ENCODE measurements at regions not wholly inside any gene's neighbourhood (a gene's known extent, or its start where the extent isn't known, plus 50 kb on each side); places are given as distances from the start of the nearest gene placed in this dataset.

DNA sequence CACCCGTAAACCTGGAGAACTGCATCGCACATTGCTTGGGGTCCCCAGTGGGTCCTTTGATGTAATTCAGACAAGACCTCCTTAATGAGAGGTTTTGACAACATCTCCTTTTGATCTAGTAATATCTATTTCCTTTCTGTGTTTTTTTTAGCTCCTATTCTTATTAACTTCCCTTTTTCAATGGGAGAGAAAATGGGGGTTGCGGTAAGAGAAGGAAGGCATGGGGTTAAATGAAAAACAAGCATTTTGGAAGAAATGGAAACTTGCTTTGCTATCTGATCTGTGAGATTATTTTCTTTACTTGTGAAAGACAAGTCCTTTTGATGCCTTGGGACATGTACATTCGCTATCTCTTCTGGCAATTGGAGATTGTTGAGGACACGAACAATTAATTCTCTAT is 418.6 kb upstream of the MAN1A1 start:
- CTCF ChIA-PET (ENCODE audit: low intra/inter-chr PET ratio, low total read pairs): no interaction called here

More for the DNA sequence above, 418.6 kb upstream of the MAN1A1 start:
- DNase-seq (ENCODE audit: low spot score) (no peak), ATAC-seq (no peak), FAIRE-seq (no peak)
- H3K4me2 ChIP-seq (ENCODE audit: low read depth, low read length): no peak overlapping the region
- no peaks in the 10 kb centered on the region for H4K20me1 ChIP-seq (ENCODE audit: insufficient read depth, low read length)
- no peaks in the 10 kb centered on the region for H3K4me1 ChIP-seq (ENCODE audit: insufficient read depth, low read length)
- BruUV-seq (replicated peaks): no TSS peak
- no peak overlapping the region for H3K9ac ChIP-seq (ENCODE audit: insufficient read depth, low read depth, low read length)
- WGBS (ENCODE audit: low lambda C conversion rate): 22% methylated on average over 5 of the region's 5 CpGs
- no peaks in the 10 kb centered on the region for H3K36me3 ChIP-seq (replicated peaks in 1 of 2; ENCODE audit: control insufficient read depth in 1 of 2, insufficient read depth in 2 of 2, low read length in 2 of 2)
- no peak overlapping the region for H3K4me3 ChIP-seq (replicated peaks in 1 of 3; ENCODE audit: insufficient read depth in 1 of 3, low read depth in 2 of 3, low read length in 3 of 3)
- H2AFZ ChIP-seq (ENCODE audit: low read length): no peak overlapping the region
- H3K79me2 ChIP-seq (ENCODE audit: insufficient read depth, low read length): no peaks in the 10 kb centered on the region
- H3K9me3 ChIP-seq (ENCODE audit: low read length): no peaks in the 10 kb centered on the region
- no peaks in the 10 kb centered on the region; a peak in 1 of 5 replicates for H3K27me3 ChIP-seq (ENCODE audit: control insufficient read depth in 1 of 2, insufficient read depth in 2 of 2, low read length in 2 of 2)
- TF ChIP-seq ZBTB7A (CRISPR knock-in tag; IDR thresholded peaks at IDR 0.05): no peak
- TF ChIP-seq, protein P1, sequence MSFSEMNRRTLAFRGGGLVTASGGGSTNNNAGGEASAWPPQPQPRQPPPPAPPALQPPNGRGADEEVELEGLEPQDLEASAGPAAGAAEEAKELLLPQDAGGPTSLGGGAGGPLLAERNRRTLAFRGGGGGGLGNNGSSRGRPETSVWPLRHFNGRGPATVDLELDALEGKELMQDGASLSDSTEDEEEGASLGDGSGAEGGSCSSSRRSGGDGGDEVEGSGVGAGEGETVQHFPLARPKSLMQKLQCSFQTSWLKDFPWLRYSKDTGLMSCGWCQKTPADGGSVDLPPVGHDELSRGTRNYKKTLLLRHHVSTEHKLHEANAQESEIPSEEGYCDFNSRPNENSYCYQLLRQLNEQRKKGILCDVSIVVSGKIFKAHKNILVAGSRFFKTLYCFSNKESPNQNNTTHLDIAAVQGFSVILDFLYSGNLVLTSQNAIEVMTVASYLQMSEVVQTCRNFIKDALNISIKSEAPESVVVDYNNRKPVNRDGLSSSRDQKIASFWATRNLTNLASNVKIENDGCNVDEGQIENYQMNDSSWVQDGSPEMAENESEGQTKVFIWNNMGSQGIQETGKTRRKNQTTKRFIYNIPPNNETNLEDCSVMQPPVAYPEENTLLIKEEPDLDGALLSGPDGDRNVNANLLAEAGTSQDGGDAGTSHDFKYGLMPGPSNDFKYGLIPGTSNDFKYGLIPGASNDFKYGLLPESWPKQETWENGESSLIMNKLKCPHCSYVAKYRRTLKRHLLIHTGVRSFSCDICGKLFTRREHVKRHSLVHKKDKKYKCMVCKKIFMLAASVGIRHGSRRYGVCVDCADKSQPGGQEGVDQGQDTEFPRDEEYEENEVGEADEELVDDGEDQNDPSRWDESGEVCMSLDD (CRISPR knock-in tag; IDR thresholded peaks at IDR 0.05; ENCODE audit: borderline replicate concordance): no peak
- TF ChIP-seq SNAI1 (CRISPR knock-in tag; IDR thresholded peaks at IDR 0.05; ENCODE audit: borderline replicate concordance): no peak
- TF ChIP-seq TERF1 (CRISPR knock-in tag; IDR thresholded peaks at IDR 0.05): no peak
- TF ChIP-seq HMG20A (CRISPR knock-in tag; IDR thresholded peaks at IDR 0.05; ENCODE audit: borderline replicate concordance): no peak
- TF ChIP-seq AGO2 (optimal IDR thresholded peaks at IDR 0.05; ENCODE audit: low read depth, low read length): no peak
- no peak for TF ChIP-seq EZH2 (conservative IDR thresholded peaks at IDR 0.05; ENCODE audit: low read depth, low read length)
- no peak for TF ChIP-seq MEIS2 (CRISPR knock-in tag; IDR thresholded peaks at IDR 0.05)
- TF ChIP-seq PHF20 (CRISPR knock-in tag; IDR thresholded peaks at IDR 0.05): no peak
- no peak for TF ChIP-seq ZNF652 (CRISPR knock-in tag; IDR thresholded peaks at IDR 0.05; ENCODE audit: borderline replicate concordance, low read depth)
- TF ChIP-seq IRF2 (CRISPR knock-in tag; IDR thresholded peaks at IDR 0.05): no peak
- TF ChIP-seq KDM1A (CRISPR knock-in tag; IDR thresholded peaks at IDR 0.05): no peak
- TF ChIP-seq RXRB (CRISPR knock-in tag; IDR thresholded peaks at IDR 0.05; ENCODE audit: borderline replicate concordance): no peak
- no peak for TF ChIP-seq ZNF574 (CRISPR knock-in tag; IDR thresholded peaks at IDR 0.05)
- no peak for TF ChIP-seq DNMT3B (CRISPR knock-in tag; conservative IDR thresholded peaks at IDR 0.05)
- no peak for TF ChIP-seq ZSCAN29 (CRISPR knock-in tag; conservative IDR thresholded peaks at IDR 0.05)
- TF ChIP-seq SMARCE1 (IDR thresholded peaks at IDR 0.05; ENCODE audit: borderline replicate concordance): no peak
- no peak for TF ChIP-seq TCF7L2 (IDR thresholded peaks at IDR 0.05; ENCODE audit: low read depth, low read length)
- TF ChIP-seq ELF1 (CRISPR knock-in tag; IDR thresholded peaks at IDR 0.05): no peak
- TF ChIP-seq ZNF720 (CRISPR knock-in tag; IDR thresholded peaks at IDR 0.05): no peak
- H3K27ac ChIP-seq (ENCODE audit: extremely low read length, insufficient read depth, low read length): no peak overlapping the region
- in situ Hi-C loops (cut with HindIII; ENCODE audit: extremely low pct_ligation_motif_present, low pct_unique_long_range_greater_than_20kb) (no loop called here), intact Hi-C loops (cut with micrococcal nuclease; ENCODE audit: unreplicated experiment) (no loop called here)
- POLR2A ChIA-PET: no interaction called here
